ENCODE measurements at regions not wholly inside any gene's neighbourhood (a gene's known extent, or its start where the extent isn't known, plus 50 kb on each side); places are given as distances from the start of the nearest gene placed in this dataset.

DNA sequence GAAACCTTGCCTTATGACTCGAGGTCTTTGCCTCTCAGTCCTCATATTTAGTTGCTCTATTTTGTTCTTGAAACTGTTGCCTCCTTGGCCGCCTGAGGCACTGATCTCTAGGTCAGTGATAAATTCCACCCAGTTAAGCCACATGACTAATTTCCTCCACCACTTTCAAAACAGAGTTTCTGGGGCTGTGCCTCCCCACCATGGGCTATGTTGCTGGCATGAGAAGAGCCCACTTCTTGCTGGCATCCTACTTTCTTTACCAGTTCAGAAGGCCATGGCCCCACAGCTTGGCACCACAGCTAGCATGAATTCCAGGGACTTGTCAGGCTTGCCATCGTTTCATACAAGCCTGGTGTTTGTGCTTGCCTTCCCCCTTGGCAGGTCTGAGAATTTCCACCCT lies 361.4 kb upstream of the JAG1 start:
- TF ChIP-seq, protein P1, sequence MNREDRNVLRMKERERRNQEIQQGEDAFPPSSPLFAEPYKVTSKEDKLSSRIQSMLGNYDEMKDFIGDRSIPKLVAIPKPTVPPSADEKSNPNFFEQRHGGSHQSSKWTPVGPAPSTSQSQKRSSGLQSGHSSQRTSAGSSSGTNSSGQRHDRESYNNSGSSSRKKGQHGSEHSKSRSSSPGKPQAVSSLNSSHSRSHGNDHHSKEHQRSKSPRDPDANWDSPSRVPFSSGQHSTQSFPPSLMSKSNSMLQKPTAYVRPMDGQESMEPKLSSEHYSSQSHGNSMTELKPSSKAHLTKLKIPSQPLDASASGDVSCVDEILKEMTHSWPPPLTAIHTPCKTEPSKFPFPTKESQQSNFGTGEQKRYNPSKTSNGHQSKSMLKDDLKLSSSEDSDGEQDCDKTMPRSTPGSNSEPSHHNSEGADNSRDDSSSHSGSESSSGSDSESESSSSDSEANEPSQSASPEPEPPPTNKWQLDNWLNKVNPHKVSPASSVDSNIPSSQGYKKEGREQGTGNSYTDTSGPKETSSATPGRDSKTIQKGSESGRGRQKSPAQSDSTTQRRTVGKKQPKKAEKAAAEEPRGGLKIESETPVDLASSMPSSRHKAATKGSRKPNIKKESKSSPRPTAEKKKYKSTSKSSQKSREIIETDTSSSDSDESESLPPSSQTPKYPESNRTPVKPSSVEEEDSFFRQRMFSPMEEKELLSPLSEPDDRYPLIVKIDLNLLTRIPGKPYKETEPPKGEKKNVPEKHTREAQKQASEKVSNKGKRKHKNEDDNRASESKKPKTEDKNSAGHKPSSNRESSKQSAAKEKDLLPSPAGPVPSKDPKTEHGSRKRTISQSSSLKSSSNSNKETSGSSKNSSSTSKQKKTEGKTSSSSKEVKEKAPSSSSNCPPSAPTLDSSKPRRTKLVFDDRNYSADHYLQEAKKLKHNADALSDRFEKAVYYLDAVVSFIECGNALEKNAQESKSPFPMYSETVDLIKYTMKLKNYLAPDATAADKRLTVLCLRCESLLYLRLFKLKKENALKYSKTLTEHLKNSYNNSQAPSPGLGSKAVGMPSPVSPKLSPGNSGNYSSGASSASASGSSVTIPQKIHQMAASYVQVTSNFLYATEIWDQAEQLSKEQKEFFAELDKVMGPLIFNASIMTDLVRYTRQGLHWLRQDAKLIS (CRISPR knock-in tag; IDR thresholded peaks at IDR 0.05; ENCODE audit: borderline replicate concordance): no peak
- TF ChIP-seq, protein P2, sequence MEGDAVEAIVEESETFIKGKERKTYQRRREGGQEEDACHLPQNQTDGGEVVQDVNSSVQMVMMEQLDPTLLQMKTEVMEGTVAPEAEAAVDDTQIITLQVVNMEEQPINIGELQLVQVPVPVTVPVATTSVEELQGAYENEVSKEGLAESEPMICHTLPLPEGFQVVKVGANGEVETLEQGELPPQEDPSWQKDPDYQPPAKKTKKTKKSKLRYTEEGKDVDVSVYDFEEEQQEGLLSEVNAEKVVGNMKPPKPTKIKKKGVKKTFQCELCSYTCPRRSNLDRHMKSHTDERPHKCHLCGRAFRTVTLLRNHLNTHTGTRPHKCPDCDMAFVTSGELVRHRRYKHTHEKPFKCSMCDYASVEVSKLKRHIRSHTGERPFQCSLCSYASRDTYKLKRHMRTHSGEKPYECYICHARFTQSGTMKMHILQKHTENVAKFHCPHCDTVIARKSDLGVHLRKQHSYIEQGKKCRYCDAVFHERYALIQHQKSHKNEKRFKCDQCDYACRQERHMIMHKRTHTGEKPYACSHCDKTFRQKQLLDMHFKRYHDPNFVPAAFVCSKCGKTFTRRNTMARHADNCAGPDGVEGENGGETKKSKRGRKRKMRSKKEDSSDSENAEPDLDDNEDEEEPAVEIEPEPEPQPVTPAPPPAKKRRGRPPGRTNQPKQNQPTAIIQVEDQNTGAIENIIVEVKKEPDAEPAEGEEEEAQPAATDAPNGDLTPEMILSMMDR (IDR thresholded peaks at IDR 0.05): no peak
- TF ChIP-seq CREM (CRISPR knock-in tag; IDR thresholded peaks at IDR 0.05) (no peak), ETV6 (CRISPR knock-in tag; IDR thresholded peaks at IDR 0.05) (no peak), CREB1 (CRISPR knock-in tag; IDR thresholded peaks at IDR 0.05) (no peak), SMAD3 (CRISPR knock-in tag; IDR thresholded peaks at IDR 0.05; ENCODE audit: borderline replicate concordance) (no peak), KAT7 (CRISPR knock-in tag; IDR thresholded peaks at IDR 0.05; ENCODE audit: borderline replicate concordance) (no peak)
- TF ChIP-seq, protein P3, sequence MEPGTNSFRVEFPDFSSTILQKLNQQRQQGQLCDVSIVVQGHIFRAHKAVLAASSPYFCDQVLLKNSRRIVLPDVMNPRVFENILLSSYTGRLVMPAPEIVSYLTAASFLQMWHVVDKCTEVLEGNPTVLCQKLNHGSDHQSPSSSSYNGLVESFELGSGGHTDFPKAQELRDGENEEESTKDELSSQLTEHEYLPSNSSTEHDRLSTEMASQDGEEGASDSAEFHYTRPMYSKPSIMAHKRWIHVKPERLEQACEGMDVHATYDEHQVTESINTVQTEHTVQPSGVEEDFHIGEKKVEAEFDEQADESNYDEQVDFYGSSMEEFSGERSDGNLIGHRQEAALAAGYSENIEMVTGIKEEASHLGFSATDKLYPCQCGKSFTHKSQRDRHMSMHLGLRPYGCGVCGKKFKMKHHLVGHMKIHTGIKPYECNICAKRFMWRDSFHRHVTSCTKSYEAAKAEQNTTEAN (CRISPR knock-in tag; IDR thresholded peaks at IDR 0.05): no peak
